Epithelial cell of proximal tubule (primary cell): ENCODE measurements at regions not wholly inside any gene's neighbourhood (a gene's known extent, or its start where the extent isn't known, plus 50 kb on each side); places are given as distances from the start of the nearest gene placed in this dataset.

Experiments used
- DNase-seq: peaks from one replicate; pipeline ENCODE4 v3.0.0-alpha.2; 2011; ENCODE audit warnings: low read depth
- H3K4me3 ChIP-seq: 2 replicates; pipeline ENCODE4 v1.5.1; 2011; ENCODE audit warnings: low read depth, mild to moderate bottlenecking, low read length
- CTCF ChIP-seq: conservative IDR thresholded peaks from 2 replicates; pipeline ENCODE4 v1.5.1; 2012; ENCODE audit warnings: low read depth, mild to moderate bottlenecking, low read length

DNA sequence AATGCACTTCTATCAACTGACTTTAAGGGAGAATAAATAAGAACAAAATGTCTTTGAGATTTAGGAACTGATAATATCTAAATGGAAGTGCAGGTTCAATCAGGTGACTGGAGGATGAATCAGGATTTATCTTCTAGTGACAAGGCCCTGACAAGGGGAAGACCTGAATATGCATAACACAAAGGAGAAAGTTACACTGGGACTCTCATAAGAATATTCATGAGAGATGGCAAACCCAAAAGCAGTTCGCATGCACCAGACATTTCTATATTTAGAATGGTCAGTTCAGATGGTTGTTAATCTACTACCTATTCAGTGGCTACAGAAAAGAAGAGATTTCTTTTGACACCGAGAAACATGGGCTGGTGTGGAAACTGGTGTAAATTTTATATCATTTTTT is 1771.3 kb upstream of the LRRTM1 start:
- TF ChIP-seq CTCF: no peak
- no peak overlapping the region for H3K4me3 ChIP-seq
- DNase-seq: no peak

DNA sequence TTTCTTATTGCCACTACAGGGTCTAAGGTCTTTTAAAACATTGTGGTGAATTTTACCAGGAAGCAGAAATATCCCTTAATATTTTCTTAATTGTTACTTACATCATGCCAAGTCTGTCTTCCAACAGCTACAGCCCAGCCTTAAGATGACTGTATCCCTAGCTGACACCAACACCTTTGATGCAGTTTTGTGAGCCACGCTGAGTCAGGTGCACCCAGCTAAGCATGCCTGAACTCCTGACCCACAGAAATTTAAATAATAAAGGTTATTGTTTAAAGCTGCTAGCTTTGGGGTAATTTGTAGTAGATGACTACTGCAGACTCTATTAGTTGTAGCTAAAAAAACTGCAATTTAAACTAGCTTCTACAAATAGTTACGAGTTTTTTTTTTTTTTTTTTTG is 1757.9 kb upstream of the LRRTM1 start:
- DNase-seq: no peak
- TF ChIP-seq CTCF: no peak
- no peak overlapping the region for H3K4me3 ChIP-seq

DNA sequence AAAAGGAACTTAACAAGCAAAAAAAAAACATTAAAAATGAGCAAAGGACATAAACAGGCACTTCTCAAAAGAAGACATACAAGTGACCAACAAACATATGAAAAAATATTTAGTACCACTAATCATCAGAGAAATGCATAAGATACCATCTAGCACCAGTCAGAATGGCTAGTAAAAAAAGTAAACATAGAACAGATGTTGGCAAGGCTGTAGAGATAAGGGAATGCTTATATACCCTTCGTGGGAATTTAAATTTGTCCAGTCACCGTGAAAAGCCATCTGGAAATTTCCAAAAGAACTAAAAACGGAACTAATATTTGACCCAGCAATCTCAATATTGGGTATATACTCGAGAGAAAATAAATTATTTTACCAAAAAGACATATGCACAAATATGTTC is 1751.3 kb upstream of the LRRTM1 start:
- no peak overlapping the region for H3K4me3 ChIP-seq
- no peak for DNase-seq
- TF ChIP-seq CTCF: no peak

DNA sequence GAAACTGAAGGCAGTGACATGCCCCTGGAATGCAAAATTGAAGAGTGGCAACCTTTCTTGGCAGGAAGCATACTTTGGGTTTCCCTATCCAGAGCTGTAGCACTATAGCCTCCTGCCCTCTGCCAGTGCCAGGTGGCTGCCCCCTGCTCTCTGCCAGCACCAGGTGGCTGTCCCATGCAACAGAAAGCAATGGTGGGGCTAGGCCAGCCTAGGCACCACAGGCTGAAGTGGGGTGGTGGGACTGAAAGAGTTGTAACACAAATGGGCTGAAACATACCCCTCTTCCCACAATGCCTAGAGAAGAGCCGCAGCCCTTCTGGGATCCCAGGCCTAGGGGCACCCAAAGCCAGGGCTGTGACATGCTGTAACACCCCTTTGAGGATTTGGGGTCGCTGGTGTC is 1739.3 kb upstream of the LRRTM1 start:
- DNase-seq: no peak
- no peak overlapping the region for H3K4me3 ChIP-seq
- TF ChIP-seq CTCF: no peak

DNA sequence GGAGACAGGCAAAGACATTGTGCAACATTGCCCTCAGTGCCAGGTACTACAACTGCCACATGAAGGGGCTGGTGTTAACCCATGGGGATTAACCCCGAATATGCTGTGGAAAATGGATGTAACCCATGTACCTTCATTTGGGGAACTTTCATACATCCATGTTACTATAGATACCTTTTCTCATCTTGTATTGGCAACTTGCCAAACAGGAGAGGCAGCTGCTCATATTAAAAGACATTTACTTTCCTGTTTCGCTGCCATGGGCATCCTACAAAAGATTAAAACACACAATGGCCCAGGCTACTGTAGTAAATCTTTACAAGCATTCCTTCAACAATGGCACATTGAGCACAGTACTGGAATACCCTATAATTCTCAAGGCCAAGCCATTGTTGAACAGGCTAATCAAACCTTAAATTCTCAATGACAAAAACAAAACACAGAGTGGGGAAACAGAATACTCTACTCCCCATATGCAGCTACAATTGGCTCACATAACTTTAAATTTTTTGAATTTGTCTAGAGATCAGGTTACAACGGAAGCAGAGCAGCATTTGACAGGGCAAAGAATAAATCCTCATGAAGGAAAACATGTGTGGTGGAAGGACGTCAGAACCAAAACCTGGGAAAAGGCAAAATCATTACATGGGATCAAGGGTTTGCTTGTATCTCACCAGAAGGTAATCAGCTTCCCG is 1723.5 kb upstream of the LRRTM1 start:
- no peak for TF ChIP-seq CTCF
- H3K4me3 ChIP-seq: no peak overlapping the region
- DNase-seq: no peak

DNA sequence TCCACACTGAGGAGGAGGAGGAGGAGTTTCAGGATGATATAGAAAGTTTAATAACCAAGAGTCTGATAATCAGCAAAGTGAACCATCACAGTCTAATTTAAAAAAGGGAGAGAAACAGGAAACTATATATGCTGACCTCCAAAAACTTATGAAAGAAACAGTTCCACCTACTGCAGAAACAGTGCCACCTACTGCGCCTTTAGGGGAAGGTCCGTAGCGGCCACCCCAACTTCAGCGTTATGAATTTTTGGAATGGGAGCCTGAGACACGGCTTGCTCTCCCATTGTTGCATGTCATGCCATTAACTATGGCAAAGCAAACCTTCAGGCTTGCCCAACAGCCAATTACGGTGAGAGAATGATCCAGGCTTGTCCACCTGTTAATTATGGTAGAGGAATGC is 1719.2 kb upstream of the LRRTM1 start:
- DNase-seq: no peak
- peak; percentile 47 for TF ChIP-seq CTCF
- no peak overlapping the region for H3K4me3 ChIP-seq

DNA sequence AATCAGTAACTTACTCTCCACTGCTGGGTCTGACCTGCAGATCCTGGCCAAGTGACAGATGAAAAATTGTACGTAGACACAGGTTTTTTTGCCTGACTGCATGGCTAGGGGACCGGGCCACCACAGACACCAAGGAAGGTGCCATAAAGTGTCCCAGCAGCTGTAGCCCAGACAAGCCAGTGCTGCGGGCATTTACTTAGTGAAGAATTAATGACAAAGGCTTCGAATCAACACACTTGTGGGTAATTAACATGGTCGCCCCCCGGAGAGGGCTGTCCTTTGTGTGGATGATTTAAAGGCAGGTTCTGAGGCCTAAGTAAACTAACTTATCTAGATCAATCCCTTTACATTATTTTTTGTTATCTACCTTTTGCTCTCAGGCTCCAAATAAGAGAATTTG is 1709.1 kb upstream of the LRRTM1 start:
- no peak overlapping the region for H3K4me3 ChIP-seq
- TF ChIP-seq CTCF: no peak
- no peak for DNase-seq
